SH-SY5Y (cell line): ENCODE measurements at regions not wholly inside any gene's neighbourhood (a gene's known extent, or its start where the extent isn't known, plus 50 kb on each side); places are given as distances from the start of the nearest gene placed in this dataset.

Source experiments
- GATA2 ChIP-seq: IDR thresholded peaks from 2 replicates; pipeline ENCODE4 v1.6.1; 2011; ENCODE audit warnings: mild to moderate bottlenecking, low read depth, low read length
- GATA3 ChIP-seq: IDR thresholded peaks from 2 replicates; pipeline ENCODE4 v1.6.1; 2011; ENCODE audit warnings: low read depth, mild to moderate bottlenecking, low read length, moderate library complexity

- TF ChIP-seq GATA2: no peak
- no peak for TF ChIP-seq GATA3
These were observed 492.4 kb downstream of the CETN3 start for GRCh38 chr5:89917112-89917511.

- no peak for TF ChIP-seq GATA3
- no peak for TF ChIP-seq GATA2
These were observed 493.4 kb downstream of the CETN3 start for GRCh38 chr5:89916131-89916530.

- no peak for TF ChIP-seq GATA3
- TF ChIP-seq GATA2: no peak
These were observed 500.7 kb downstream of the CETN3 start for GRCh38 chr5:89908876-89909275.

GRCh38 chr5:89904442-89904841, 505.1 kb downstream of the CETN3 start:
- TF ChIP-seq GATA2: no peak
- TF ChIP-seq GATA3: no peak

GRCh38 chr5:89901983-89902382, 507.6 kb downstream of the CETN3 start:
- TF ChIP-seq GATA2 (no peak), GATA3 (no peak)

- TF ChIP-seq GATA2: no peak
- TF ChIP-seq GATA3: no peak
These were observed 508.2 kb downstream of the CETN3 start for GRCh38 chr5:89901346-89901745.

GRCh38 chr5:89900346-89900745, 509.2 kb downstream of the CETN3 start:
- no peak for TF ChIP-seq GATA2
- TF ChIP-seq GATA3: no peak

GRCh38 chr5:89899559-89899958, 510.0 kb downstream of the CETN3 start:
- TF ChIP-seq GATA3 (no peak), GATA2 (no peak)

GRCh38 chr5:89893546-89893945, 516.0 kb downstream of the CETN3 start:
- TF ChIP-seq GATA3 (no peak), GATA2 (no peak)

- TF ChIP-seq GATA3: no peak
- no peak for TF ChIP-seq GATA2
These were observed 523.9 kb downstream of the CETN3 start for GRCh38 chr5:89885670-89886069.

- TF ChIP-seq GATA2: no peak
- TF ChIP-seq GATA3: no peak
These were observed 525.6 kb downstream of the CETN3 start for GRCh38 chr5:89883967-89884366.

- no peak for TF ChIP-seq GATA3
- TF ChIP-seq GATA2: no peak
These were observed 531.1 kb downstream of the CETN3 start for GRCh38 chr5:89878140-89879132.

- no peak for TF ChIP-seq GATA3
- TF ChIP-seq GATA2: no peak
These were observed 537.6 kb downstream of the CETN3 start for GRCh38 chr5:89871906-89872305.

- TF ChIP-seq GATA3 (no peak), GATA2 (no peak)
These were observed 540.2 kb downstream of the CETN3 start for GRCh38 chr5:89869346-89869745.

- TF ChIP-seq GATA3 (no peak), GATA2 (no peak)
These were observed 543.1 kb downstream of the CETN3 start for GRCh38 chr5:89866410-89866809.
